H1 (cell line): ENCODE measurements at regions not wholly inside any gene's neighbourhood (a gene's known extent, or its start where the extent isn't known, plus 50 kb on each side); places are given as distances from the start of the nearest gene placed in this dataset.

Experiments
- BACH1 ChIP-seq: IDR thresholded peaks from 2 replicates; pipeline ENCODE4 v1.6.1; 2012; ENCODE audit warnings: low read length, improper control_type of control experiment
- CBX5 ChIP-seq: fragments of 300-800, 300-1000 bp; sonication (generic); IDR thresholded peaks from 2 replicates; pipeline ENCODE4 v1.7.1; 2016; ENCODE audit warnings: antibody characterized with exemption, low read length, low read depth
- KDM1A ChIP-seq: fragments of 200-600, 300-600 bp; sonication (generic); IDR thresholded peaks from 2 replicates; pipeline ENCODE4 v1.7.1; 2016; ENCODE audit warnings: mild to moderate bottlenecking, low read length, borderline replicate concordance
- RXRA ChIP-seq: IDR thresholded peaks from 2 replicates; pipeline ENCODE4 v1.6.1; 2011; ENCODE audit warnings: low read depth, mild to moderate bottlenecking, low read length, moderate library complexity; ENCODE audit not compliant: insufficient read depth
- SUZ12 ChIP-seq: fragments of 200-600 bp; sonication (generic); IDR thresholded peaks from 2 replicates; pipeline ENCODE4 v1.6.1; 2012; ENCODE audit warnings: mild to moderate bottlenecking, inconsistent platforms, low read length, moderate library complexity, mixed read lengths
- TAF7 ChIP-seq: optimal IDR thresholded peaks from 2 replicates; pipeline ENCODE3; 2011; ENCODE audit warnings: low read depth, mild to moderate bottlenecking, inconsistent platforms, low read length, moderate library complexity, borderline replicate concordance
- USF2 ChIP-seq: IDR thresholded peaks from 2 replicates; pipeline ENCODE4 v1.6.1; 2011; ENCODE audit warnings: low read length, improper control_type of control experiment

GRCh38 chr1:82994616-82995263, 1004.2 kb downstream of the TTLL7 start (continued):
- TF ChIP-seq USF2 (no peak), RXRA (no peak), TAF7 (no peak), BACH1 (no peak), CBX5 (no peak), SUZ12 (no peak), KDM1A (no peak)
